Retina (tissue), 1 donor: ENCODE measurements at regions not wholly inside any gene's neighbourhood (a gene's known extent, or its start where the extent isn't known, plus 50 kb on each side); places are given as distances from the start of the nearest gene placed in this dataset.
"Not testable (repeated sequence)": the region's sequence is repeated elsewhere in the genome, so short reads cannot be mapped to it uniquely, and the experiment has no call there.

Source experiments
- DNase-seq: peaks from one replicate; pipeline ENCODE4 v3.0.0-alpha.2; 2016

DNA sequence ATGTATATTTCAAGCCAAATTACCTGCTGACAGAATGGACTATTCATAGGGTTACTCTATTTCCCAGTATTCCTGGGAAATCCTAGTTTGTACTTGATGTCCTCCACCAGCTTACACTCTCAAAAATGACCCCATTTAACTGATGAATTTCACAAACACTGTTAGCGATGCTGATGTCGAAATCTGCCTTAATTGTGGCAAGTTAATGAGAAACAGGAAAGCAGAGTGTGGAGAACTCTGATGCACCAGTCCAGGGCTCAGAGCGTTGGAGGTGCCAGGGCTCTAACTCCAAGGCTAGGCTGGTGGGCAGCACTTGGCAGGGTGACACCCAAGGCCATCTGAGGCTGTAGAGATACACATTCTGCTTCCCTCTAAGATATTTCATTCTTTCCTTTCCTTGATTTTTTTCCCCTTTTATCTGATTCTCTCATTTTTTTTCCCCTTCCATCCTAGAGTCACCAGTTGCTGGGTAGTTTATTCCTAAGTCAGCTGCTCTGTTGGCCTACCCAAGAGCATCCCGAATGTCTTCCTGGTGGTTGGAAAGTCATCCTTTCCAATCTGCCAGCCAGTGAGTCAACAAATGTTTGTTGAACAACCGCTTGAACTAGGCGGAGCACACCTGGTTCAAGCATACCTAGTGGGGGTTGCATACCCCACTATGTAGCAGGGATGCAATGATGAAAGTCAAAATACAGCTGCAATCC is 525.0 kb upstream of the NRP1 start:
- no peak for DNase-seq

DNA sequence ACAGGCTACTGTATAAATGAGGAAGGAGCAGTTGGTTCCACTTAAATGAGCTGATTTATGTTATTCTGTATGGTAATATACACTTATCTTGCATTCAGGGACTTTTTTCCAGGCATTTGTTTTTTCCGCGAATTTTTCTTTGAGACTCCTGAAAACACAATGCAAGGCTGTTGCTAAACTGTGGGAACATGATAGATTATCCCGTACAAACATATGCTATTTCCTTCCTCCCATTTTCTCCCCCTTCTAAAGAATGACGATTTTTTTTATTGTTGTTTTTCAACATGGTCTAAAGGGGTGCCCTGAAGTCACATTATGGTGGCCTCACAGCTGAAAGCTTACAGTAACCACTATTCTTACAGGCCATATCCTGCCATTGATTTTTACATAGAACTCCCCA is 523.9 kb upstream of the NRP1 start:
- DNase-seq = no peak

DNA sequence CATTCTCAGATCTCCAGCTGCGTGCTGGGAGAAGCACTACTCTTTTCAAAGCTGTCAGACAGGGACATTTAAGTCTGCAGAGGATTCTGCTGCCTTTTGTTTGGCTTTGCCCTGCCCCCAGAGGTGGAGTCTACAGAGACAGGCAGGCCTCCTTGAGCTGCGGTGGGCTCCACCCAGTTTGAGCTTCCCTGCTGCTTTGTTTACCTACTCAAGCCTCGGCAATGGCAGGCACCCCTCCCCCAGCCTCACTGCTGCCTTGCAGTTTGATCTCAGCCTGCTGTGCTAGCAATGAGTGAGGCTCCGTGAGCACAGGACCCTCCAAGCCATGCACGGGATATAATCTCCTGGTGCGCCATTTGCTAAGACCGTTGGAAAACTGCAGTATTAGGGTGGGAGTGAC is 518.8 kb upstream of the NRP1 start:
- not testable (repeated sequence) for DNase-seq

DNA sequence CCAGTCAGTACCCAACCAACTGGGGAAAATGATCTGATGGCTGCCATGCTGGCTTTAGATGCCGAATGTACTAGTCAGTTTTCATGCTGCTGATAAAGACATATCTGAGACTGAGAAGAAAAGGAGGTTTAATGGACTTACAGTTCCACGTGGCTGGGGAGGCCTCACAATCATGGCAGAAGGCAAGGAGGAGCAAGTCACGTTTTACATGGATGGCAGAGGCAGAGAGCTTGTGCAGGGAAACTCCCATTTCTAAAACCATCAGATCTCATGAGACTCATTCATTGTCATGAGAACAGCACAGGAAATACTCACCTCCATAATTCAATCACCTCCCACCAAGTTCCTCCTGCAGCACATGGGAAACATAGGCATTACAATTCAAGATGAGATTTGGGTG is 508.9 kb upstream of the NRP1 start:
- no peak for DNase-seq

DNA sequence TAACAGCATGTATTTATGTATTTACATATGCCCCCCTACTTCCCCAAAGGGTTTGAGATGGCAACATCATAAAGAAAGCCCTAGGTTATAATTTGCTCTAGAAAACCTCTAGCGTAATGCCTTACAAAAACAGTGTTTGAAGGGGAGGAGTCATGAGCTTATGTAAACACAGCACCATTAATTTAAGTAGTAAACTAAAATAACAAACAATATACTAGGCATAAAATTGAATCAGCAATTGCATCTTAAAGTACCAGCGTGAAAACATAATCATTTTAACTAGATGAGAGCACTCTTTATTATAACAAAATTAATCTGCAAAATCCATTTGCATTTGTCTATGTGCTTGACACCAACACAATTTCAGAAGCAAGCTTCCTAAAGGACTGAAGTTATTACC is 507.2 kb upstream of the NRP1 start:
- no peak for DNase-seq

DNA sequence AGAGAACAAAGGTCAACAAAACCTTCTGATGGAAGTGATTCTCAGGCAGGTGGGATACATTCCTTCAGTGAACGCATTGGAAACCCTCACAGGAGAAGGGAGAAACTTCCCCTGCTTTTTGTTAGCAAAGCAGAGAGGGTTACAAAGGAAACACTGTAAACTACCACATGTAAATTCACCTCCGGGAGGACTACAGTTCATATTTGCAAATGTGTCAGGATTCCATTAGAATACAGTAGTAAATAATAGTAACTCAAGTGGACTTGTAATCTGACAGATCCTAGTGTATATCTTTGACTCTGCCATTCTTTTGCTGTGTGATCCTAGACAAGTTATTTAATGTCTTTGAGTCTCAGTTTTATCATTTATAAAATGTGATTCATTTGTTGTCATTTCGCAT is 504.3 kb upstream of the NRP1 start:
- DNase-seq = no peak

DNA sequence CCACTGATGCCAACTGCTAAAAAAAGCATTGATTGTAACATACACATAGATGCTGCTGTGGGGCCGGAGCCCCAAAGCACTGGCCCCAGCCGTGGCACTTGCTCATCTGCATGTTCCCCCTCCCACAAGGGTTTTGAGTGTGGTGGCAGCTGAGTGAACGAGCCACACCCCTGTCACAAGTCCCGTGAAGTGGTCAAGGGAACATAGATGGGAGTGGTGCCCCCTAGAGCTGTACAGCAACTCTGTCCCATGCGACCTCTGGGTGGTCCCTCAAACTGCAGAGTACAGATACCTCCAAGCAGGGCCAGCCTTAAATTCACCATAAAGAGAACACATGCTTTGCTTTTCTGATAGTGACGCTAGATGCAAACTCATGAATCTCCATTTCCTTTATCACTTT is 503.3 kb upstream of the NRP1 start:
- no peak for DNase-seq

DNA sequence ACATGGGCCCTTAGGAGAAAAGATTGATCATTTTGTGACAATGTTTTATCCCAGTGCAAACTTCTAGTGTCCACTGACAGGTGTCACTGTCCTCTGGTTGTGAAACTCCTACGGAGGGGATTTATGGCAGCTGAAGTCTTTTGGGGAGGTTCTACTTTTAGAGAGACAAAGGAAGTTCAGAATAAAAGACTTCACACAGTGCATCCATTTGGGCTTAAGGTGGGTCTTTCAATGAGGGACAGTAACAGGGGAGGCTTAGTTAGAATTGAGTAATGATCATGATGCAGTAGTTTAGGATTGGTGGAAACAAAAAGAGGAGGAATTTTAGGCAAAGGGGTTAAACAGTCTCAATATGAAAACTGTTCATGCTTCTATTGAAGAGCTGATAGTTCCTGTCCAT is 501.1 kb upstream of the NRP1 start:
- no peak for DNase-seq

DNA sequence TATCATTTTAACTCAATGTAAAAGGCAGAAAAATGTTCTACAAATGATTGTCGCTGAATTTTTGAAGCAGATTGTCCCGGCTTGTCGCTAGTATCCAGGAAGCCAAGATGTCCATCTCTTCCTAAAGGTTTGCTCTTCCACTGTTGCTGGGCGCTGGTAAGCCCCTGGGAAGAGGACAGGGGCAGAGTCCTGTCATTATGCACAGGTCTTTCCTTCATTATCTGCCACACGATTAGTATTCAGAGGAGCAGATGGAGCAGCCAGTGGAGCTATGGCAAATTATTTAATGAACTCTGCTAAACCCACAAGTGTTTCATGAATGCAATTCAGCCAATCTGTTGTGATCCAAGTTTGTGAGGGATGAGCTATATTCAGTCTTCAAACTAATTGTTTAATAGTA is 499.1 kb upstream of the NRP1 start:
- peak; percentile 42 for DNase-seq

DNA sequence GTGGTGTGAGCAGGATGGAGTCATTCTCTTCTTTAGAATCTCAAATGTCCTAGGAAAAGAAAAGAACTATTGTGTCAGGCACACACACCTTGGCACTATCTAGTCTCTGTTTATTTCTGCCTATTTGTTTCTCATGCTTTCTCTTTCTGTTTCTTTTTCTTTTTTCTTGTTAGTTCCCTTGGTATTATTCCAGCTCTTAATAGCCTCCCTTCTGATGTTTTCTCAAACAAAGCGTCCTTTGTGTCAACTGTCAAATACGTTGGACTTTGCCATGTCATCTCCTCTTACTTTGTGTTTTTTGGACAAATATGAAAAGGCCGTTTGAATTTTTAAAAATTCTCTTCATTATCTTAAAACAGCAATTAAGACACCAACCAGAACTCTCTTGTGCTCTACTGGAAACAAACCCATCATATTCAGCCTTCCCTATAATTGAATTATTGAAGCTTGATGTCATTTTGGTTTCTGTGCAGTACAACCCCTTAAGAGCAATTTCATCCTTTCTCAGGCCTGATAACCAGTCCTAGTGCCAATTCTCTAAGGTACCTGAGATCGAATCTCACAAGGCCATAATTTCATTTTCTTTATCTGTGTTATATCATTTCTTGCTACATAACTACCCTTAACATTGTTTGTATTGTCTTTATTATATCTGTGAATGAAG is 497.8 kb upstream of the NRP1 start:
- peak; percentile 68 for DNase-seq

DNA sequence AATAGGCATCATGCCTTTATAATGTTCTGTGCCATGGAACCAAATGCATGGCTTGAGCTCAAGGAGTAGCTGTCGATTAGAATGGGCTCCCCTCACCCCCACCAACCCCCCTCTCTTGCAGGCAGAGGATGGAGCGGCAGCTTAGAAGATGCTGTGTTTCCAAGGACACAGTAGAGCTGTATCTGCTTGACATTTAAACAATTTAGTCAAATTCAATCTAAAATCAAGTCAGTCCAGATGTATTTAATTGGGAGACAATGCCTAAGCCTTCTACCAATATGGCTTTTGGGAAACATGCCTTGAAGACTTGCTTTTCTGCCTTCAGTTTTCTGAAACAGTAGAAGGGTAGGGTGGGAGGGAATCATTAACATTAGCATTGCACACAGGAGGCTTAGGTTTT is 497.1 kb upstream of the NRP1 start:
- DNase-seq = no peak

DNA sequence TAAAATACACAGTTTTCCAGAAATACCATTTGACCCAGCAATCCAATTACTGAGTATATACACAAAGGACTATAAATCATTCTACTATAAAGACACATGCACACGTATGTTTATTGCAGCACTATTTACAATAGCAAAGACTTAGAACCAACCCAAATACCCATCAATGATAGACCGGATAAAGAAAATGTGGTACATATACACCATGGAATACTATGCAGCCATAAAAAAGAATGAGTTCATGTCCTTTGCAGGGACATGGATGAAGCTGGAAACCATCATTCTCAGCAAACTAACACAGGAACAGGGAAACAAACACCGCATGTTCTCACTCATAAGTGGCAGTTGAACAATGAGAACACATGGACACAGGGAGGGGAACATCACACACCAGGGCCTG is 495.4 kb upstream of the NRP1 start:
- not testable (repeated sequence) for DNase-seq

DNA sequence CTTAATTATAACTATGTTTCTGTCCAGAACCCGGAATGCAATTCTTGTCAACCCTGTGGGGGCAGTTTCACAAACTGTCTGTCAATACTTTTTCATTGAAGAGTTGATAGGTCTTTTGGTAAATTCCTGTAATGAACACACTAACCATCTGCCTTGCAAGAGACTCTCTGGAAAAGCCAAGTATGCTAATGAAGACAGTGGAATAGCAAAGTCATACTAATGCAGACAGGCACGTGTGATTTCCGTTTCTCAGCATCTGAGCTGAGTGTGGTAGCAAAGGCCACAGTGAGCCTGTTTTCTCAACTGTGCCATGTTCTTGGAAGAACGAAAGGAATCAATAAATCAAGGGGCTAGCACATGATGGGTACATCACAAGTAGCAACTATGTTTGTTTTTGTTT is 494.1 kb upstream of the NRP1 start:
- no peak for DNase-seq

DNA sequence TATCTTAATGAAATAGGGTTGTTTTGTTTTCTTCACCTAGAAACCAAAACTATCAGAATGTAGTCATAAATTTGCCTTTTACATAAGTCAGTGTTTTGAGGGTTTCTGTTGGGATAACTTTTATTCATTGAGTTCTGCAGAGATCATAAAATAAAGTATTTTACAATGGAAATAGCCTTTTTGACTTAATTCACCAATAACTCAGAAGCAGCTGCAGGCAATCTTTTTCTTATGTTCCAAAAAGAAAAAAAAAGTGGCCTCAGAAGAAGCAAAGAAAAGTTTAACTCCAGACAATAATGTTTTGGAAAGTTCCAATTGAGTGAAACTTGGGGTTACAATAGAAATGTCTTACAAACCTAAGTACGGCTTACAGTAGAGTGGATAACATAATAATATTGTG is 491.7 kb upstream of the NRP1 start:
- no peak for DNase-seq

DNA sequence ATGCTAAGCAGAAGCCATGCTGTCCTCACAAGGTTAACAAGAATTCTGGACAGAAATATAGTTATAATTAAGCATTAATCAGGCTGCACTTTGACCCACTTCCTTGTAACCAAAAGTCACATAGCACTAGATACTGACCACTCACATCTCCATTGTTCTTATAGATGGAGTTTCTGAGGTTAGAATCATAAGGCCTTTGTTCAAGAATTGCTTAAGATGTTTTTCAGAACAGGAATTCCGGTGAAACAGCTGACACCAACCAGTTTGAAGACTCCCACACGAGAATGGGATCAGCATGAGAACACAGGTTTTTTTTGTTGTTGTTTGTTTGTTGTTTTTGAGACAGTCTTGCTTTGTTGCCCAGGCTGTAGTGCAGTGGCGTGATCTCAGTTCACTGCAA is 488.3 kb upstream of the NRP1 start:
- DNase-seq = no peak

DNA sequence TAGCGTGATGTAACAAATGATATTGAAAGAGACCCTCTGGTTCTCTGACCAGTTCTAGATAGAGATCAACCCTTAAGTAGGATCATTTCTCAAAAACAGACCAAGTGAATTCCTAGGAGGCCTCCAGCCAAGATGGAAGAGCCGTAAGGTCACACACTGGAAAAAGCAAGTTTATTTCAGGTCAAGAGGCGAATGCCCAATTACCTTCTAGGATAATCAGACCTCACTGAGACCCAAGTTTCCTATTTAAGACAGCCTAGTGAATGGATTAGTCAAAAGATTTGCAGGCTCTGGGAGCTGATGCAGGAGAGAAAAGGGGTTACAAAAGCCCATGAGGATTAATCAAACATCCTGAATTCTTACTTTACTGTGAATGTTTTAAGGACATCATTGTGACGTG is 486.1 kb upstream of the NRP1 start:
- no peak for DNase-seq

DNA sequence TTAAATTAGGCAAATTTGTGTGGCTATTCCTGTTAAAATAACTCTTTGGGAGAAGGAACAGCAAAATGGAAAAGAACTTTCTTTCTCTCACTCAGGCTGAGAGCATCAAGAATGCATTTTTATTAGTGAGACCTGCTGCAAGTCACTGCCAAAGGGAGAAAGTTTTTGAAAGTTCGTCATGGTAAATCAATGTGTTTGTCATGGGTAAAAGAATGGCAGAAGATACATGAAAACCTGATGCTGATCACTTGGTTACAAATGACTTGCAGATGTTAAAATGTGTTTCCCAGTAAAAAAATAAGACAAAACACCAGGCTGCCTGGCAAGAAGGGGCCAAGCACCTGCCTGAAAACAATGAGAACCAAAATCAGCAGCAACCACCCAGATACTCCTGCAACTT is 484.7 kb upstream of the NRP1 start:
- no peak for DNase-seq

DNA sequence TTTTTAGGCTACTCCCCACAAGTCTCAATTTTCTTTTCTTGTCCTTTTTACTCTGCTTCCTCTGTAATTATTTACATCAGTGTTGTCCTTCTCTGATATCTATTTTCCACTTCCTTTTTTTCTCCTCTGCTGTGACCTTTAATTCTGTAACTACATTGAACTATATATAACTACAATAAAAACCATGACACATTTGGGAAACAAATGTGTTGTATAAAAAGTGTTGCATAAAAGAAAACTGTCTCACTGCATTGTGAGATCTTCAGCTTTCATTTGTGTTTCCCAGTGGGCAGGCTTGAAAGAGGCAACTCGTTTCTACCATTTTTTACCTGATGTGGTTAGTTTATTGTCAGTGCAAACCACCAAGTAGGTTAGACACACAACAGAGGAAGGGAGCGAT is 483.9 kb upstream of the NRP1 start:
- no peak for DNase-seq

DNA sequence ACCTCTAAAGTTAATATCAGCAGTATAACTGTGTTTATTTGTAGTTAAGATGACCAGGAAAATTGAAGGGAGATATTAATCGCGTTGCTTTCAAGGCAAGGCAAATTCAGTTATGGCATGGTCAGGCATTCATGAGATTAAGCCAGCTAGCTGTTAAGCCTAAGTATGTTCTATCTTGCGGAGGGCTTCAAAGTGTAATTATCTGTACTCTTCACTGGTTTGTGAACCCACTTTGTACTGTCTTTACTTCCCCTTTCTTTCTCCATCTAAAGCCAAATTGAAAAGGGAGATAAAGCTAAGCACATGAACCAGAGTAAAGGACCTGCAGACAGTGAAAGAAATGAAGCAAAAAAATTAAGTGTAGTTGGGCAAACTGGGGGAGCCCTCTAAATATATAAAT is 483.1 kb upstream of the NRP1 start:
- DNase-seq = no peak

DNA sequence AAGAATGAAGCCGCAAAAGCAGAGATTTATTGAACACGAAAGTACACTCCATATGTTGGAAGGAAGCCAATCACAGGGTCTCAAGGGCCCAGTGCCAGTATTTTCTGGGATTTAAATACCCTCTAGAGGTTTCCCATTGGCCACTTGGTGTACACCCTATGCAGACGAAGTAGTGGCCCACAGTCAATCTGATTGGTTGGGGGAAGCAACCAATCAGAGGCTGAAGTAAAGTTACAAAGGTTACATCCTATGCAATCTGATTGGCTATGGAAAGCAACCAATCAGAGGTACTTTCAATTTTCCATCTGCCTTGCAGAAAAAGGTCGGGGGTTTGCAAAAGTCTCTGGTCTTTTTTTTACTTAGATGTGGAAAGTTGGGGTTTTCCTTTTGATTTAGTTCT is 481.3 kb upstream of the NRP1 start:
- no peak for DNase-seq

DNA sequence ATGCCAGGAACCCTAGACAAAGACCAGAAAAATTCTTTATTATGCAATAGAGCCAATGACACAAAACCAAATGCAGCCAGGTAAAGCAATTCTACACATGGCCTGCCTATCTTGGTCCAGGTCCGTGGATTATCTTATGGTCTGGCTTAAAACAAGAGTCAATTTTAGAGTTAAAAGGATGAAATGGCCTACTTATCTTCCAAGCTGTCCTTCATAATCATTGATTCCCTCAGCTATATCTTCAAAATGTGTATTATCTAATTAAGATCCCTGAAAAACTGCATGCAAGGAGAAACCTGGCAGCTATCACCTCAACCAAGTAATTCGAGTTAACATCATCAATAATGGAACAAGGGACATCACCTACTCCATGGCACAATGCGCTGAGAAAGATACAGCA is 479.4 kb upstream of the NRP1 start:
- DNase-seq = no peak

DNA sequence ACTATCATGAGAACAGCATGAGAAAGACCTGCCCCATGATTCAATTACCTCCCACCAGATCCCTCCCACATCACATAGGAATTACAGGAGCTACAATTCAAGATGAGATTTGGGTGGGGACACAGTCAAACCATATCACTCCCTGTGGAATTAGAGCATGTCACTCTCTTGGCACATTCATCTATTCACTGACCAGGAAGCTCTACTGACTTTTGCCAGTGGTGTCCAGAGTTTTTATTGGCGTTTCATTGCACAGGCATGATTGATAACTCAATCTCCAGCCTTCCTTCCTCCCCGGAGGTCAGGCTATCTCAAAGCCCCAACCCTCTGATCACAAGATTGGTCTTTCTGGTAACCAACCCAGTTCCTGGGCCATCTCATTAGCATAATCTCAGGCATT is 478.9 kb upstream of the NRP1 start:
- DNase-seq = no peak

DNA sequence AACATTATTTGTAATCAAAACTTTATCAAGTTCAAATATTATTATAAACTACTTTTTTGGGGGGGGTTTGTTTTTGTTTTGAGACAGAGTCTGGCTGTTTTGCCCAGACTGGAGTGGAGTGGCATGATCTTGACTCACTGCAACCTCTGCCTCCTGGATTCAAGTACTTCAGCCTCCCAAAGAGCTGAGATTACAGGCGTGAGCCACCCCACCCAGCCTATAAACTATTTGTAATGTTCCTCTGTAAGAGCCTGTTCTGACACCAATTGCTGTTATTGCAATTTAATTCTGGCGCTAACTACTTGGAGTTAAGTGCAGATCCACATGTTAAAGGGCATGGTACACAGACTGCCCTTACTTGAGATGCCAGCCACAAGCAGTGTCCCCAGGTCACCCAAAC is 478.1 kb upstream of the NRP1 start:
- no peak for DNase-seq

DNA sequence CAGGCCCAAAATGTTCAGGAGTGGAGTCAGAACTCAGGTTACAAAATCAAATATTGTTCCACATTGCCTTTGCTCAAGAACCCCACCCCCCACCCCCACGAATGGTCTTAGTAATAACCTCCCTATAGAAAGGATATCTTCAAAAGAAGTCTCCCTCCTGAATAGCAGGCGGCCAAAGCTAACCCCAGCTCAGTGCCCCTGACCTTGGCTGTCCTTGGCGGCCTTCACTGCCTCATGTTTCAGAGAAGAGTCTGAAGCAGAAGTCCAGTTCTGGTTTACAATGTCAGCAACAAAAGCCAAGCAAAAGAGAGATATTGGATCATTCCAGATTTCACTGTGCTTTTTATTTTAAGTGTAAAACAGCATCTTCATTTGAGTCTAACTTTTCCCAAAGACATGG is 476.5 kb upstream of the NRP1 start:
- no peak for DNase-seq

DNA sequence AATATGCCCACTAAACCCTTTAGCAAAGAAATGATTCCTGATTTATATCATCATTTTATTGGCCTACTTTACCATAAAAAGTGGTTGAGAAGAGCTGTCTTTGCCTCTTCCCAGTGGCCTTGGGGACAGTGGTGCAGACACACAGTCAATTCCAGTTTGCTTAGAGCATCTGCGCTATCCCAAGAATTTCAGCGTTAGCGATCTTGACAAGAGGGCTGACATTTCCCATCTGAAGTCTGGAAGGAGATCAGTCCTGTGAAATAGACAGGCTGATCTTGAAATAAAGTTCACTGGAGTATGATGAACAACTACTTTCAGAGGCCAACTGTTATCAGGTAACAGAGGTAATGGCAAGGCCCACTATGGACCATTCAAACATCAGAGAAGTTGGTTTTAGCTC is 475.3 kb upstream of the NRP1 start:
- no peak for DNase-seq
